Middle frontal gyrus (tissue), 1 donor: ENCODE measurements at regions not wholly inside any gene's neighbourhood (a gene's known extent, or its start where the extent isn't known, plus 50 kb on each side); places are given as distances from the start of the nearest gene placed in this dataset.
"Not testable (repeated sequence)": the region's sequence is repeated elsewhere in the genome, so short reads cannot be mapped to it uniquely, and the experiment has no call there.

Experiments
- DNase-seq: peaks from one replicate; pipeline ENCODE4 v3.0.0-alpha.2; 2015; ENCODE audit warnings: low spot score; ENCODE audit errors: extremely low spot score

DNA sequence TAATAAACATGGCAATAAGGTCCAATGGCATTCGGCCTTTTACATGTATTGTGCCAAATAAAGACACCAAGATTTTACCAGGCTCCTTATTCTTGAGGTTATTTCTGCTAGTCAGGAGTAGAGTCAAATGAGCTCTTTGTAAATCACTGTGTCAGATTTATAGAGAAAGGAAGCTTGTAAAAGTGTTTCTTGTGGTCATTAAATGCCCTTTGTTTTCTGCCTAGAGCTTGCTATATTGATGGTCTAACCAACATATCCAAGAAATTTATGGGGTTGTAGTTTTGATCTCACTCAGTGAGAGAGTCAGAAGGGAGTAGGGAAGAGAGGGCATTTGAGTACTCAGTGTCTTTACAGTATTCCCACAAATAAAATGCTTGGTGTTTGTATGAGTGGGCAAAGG is 86.2 kb upstream of the FRMPD4 start:
- no peak for DNase-seq

DNA sequence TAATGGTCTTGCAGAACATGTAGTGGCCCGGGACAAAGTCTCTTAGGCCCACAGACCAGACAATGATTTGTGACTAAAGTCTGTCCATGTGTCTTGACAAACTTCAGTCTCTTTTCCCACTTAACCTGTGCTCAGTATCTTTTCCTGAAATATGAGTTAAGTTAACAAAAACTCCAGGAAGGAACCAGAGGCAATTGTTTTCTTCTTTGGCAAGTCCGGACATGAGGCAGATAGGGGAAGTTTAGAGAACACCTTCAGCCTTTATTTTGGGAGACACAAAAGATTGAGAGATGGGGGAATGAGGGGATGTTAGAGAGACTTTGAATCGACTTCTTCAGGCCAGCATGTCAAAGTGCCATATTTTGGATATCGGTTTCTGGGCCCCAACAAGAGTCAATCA is 80.2 kb upstream of the FRMPD4 start:
- no peak for DNase-seq

- no peak for DNase-seq
Measured at GRCh38 chrX:12060489-12061260, 77.6 kb upstream of the FRMPD4 start.

DNA sequence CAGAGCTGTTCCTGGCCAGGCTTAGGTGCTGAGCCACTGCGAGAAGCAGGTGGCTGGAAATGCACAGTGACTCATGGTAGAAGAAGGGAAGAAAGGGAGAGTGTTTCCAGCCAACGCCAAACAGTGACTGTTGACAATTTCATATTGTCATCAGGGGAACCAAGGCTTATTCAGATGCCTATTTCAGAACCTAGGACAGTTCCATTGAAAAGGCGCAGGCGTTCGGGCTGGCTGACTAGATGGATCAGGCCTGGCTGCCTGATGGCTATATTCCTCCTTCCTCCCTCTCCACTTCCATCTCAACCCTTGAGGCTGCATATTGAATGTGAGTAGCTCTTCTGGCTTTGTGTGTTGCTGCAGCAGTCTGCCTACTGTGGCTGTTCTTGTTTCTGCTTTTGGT is 73.0 kb upstream of the FRMPD4 start:
- DNase-seq: no peak

GRCh38 chrX:12076046-12076445 is 62.2 kb upstream of the FRMPD4 start:
- DNase-seq: no peak

GRCh38 chrX:12080265-12080664 is 58.0 kb upstream of the FRMPD4 start:
- DNase-seq: no peak

- DNase-seq: not testable (repeated sequence)
Measured at GRCh38 chrX:12082959-12083358, 55.3 kb upstream of the FRMPD4 start.
